DOHH2 (cell line): ENCODE measurements at regions not wholly inside any gene's neighbourhood (a gene's known extent, or its start where the extent isn't known, plus 50 kb on each side); places are given as distances from the start of the nearest gene placed in this dataset.

Source experiments
- EZH2phosphoT487 ChIP-seq: fragments of 200-600 bp; sonication (generic); IDR thresholded peaks from 2 replicates; pipeline ENCODE4 v1.6.1; 2017; ENCODE audit warnings: borderline replicate concordance, mild to moderate bottlenecking, antibody characterized with exemption, low read length, moderate library complexity, mixed read lengths
- TF ChIP-seq, protein P1 (sequence below): fragments of 200-600 bp; sonication (generic); IDR thresholded peaks from one replicate; pipeline ENCODE4 v1.5.1; 2014; ENCODE audit warnings: antibody characterized with exemption, mild to moderate bottlenecking, low read depth, low read length; ENCODE audit not compliant: poor library complexity, severe bottlenecking

DNA sequence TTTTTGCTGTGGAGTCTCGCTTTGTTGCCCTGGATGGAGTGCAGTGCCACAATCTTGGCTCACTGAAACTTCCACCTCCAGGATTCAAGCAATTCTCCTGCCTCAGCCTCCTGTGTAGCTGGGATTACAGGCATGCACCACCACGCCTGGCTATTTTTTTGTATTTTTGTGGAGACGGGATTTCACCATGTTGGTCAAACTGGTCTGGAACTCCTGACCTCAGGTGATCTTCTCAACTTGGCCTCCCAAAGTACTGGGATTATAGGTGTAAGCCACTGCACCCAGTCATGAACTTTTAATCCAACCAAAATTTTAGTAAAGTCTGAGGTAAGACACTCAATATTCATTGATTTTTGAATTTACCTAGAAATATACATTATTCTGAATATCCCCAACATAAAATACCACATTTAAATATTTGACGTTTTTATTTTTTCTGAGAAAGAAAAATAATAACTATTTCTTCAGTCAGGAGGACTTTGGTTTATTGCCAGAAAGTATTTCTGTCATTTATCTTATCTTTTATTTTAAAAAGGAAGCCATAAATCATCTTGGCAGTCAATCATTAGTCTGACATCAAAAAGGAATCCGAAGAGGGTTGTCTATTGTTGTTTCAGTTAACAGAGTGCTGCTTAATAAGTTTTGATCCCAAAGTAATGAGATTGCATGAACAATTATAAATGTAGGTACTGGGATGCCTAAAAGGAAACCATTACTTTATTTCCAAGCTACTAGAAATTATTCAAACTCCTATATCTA, 102.2 kb upstream of the GRIA4 start:
- TF ChIP-seq, protein P1, sequence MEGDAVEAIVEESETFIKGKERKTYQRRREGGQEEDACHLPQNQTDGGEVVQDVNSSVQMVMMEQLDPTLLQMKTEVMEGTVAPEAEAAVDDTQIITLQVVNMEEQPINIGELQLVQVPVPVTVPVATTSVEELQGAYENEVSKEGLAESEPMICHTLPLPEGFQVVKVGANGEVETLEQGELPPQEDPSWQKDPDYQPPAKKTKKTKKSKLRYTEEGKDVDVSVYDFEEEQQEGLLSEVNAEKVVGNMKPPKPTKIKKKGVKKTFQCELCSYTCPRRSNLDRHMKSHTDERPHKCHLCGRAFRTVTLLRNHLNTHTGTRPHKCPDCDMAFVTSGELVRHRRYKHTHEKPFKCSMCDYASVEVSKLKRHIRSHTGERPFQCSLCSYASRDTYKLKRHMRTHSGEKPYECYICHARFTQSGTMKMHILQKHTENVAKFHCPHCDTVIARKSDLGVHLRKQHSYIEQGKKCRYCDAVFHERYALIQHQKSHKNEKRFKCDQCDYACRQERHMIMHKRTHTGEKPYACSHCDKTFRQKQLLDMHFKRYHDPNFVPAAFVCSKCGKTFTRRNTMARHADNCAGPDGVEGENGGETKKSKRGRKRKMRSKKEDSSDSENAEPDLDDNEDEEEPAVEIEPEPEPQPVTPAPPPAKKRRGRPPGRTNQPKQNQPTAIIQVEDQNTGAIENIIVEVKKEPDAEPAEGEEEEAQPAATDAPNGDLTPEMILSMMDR = no peak
- no peak for TF ChIP-seq EZH2phosphoT487
